ENCODE measurements at regions not wholly inside any gene's neighbourhood (a gene's known extent, or its start where the extent isn't known, plus 50 kb on each side); places are given as distances from the start of the nearest gene placed in this dataset.

- Histone ChIP-seq H3K27me3 (no peaks in the 10 kb centered on the region), H3K27ac (no peak overlapping the region), H3K4me3 (no peak overlapping the region), H3K4me1 (no peaks in the 10 kb centered on the region), H3K36me3 (ENCODE audit: low read depth, missing control alignments) (no peaks in the 10 kb centered on the region), H3K9me3 (no peaks in the 10 kb centered on the region)
- no peak for TF ChIP-seq POLR2A (IDR thresholded peaks at IDR 0.05)
- TF ChIP-seq CTCF (IDR thresholded peaks at IDR 0.05), result no peak
- WGBS, 2 donors, result 77 to 83% methylated on average over 3 of the region's 3 CpGs
- DNase-seq, result no peak
- intact Hi-C loops (cut with DNase I; ENCODE audit: low total_unique reads), result no loop called here
These were observed 441.3 kb downstream of the DAD1 start for GRCh38 chr14:22147716-22148115.

- H3K4me3 ChIP-seq, result no peak overlapping the region
- TF ChIP-seq POLR2A (IDR thresholded peaks at IDR 0.05), result no peak
- TF ChIP-seq CTCF (IDR thresholded peaks at IDR 0.05), result no peak
- 87 to 92% methylated on average over 2 of the region's 2 CpGs for WGBS, 2 donors
- no peak for DNase-seq
- H3K27me3 ChIP-seq, result no peaks in the 10 kb centered on the region
- intact Hi-C loops (cut with DNase I; ENCODE audit: low total_unique reads), result no loop called here
- no peaks in the 10 kb centered on the region for H3K4me1 ChIP-seq
- H3K27ac ChIP-seq, result no peak overlapping the region
- no peaks in the 10 kb centered on the region for H3K9me3 ChIP-seq
- H3K36me3 ChIP-seq (ENCODE audit: low read depth, missing control alignments), result no peaks in the 10 kb centered on the region
These were observed 445.7 kb downstream of the DAD1 start for GRCh38 chr14:22143363-22143762.

- no peak for DNase-seq
- H3K27me3 ChIP-seq, result no peaks in the 10 kb centered on the region
- TF ChIP-seq POLR2A (IDR thresholded peaks at IDR 0.05) (no peak), CTCF (IDR thresholded peaks at IDR 0.05) (no peak)
- H3K9me3 ChIP-seq, result no peaks in the 10 kb centered on the region
- no peaks in the 10 kb centered on the region for H3K36me3 ChIP-seq (ENCODE audit: low read depth, missing control alignments)
- 48 to 61% methylated on average over 4 of the region's 4 CpGs for whole genome bisulfite sequencing, 2 donors
- H3K4me1 ChIP-seq, result no peaks in the 10 kb centered on the region
- H3K27ac ChIP-seq, result no peak overlapping the region
- intact Hi-C loops (cut with DNase I; ENCODE audit: low total_unique reads), result no loop called here
- no peak overlapping the region for H3K4me3 ChIP-seq
These were observed 448.4 kb downstream of the DAD1 start for GRCh38 chr14:22140633-22141032.

GRCh38 chr14:22131749-22132476 lies 457.1 kb downstream of the DAD1 start:
- intact Hi-C loops (cut with DNase I; ENCODE audit: low total_unique reads), result no loop called here
- Histone ChIP-seq H3K27ac (no peak overlapping the region), H3K27me3 (no peaks in the 10 kb centered on the region), H3K9me3 (no peaks in the 10 kb centered on the region), H3K36me3 (ENCODE audit: low read depth, missing control alignments) (no peaks in the 10 kb centered on the region), H3K4me3 (no peak overlapping the region), H3K4me1 (no peaks in the 10 kb centered on the region)
- no peak for TF ChIP-seq POLR2A (IDR thresholded peaks at IDR 0.05)
- TF ChIP-seq CTCF (IDR thresholded peaks at IDR 0.05), result peak in 2 of 3 experiments; percentile 11 to 52
- 57 to 67% methylated on average over 4 of the region's 4 CpGs for WGBS, 2 donors
- peak; percentile 30 for DNase-seq

- no peak overlapping the region for H3K4me3 ChIP-seq
- DNase-seq, result no peak
- H3K27ac ChIP-seq, result no peak overlapping the region
- WGBS, 2 donors, result 70% methylated on average over 8 of the region's 8 CpGs
- intact Hi-C loops (cut with DNase I; ENCODE audit: low total_unique reads), result no loop called here
- H3K27me3 ChIP-seq, result no peaks in the 10 kb centered on the region
- H3K4me1 ChIP-seq, result no peaks in the 10 kb centered on the region
- TF ChIP-seq POLR2A (IDR thresholded peaks at IDR 0.05) (no peak), CTCF (IDR thresholded peaks at IDR 0.05) (no peak)
- no peaks in the 10 kb centered on the region for H3K9me3 ChIP-seq
- no peaks in the 10 kb centered on the region for H3K36me3 ChIP-seq (ENCODE audit: low read depth, missing control alignments)
These were observed 450.5 kb upstream of the OR4E1 start for GRCh38 chr14:22124073-22124613.
